NAMALWA (cell line): ENCODE measurements at regions not wholly inside any gene's neighbourhood (a gene's known extent, or its start where the extent isn't known, plus 50 kb on each side); places are given as distances from the start of the nearest gene placed in this dataset.
A peak's percentile ranks its signal among the peaks of the same experiment; 100 is the strongest.
"Not testable (repeated sequence)": the region's sequence is repeated elsewhere in the genome, so short reads cannot be mapped to it uniquely, and the experiment has no call there.

Experiments used
- DNase-seq: peaks from one replicate; pipeline ENCODE4 v3.0.0-alpha.2; 2015; ENCODE audit warnings: low spot score

DNA sequence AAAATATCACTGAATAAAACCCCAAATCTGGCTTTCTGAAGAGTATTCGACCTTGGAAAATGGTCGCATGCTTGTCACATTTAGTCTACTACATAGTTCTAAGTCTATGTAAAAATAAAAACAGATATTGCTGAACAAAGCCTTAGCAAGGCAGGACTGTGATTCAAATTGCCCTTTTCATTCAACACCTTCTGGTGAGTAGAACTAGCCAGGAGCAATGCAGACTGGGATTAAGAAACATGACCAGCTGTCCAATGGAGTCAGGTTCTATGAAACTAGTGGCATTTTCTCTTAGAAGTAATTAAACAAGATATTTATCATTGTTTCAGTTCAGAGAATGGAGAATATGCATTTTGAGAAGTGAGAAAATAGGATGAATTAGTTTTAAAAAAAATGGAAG is 1260.5 kb upstream of the ACVR2A start:
- DNase-seq = no peak

GRCh38 chr2:146579147-146579930 is 1265.5 kb upstream of the ACVR2A start:
- DNase-seq = no peak

DNA sequence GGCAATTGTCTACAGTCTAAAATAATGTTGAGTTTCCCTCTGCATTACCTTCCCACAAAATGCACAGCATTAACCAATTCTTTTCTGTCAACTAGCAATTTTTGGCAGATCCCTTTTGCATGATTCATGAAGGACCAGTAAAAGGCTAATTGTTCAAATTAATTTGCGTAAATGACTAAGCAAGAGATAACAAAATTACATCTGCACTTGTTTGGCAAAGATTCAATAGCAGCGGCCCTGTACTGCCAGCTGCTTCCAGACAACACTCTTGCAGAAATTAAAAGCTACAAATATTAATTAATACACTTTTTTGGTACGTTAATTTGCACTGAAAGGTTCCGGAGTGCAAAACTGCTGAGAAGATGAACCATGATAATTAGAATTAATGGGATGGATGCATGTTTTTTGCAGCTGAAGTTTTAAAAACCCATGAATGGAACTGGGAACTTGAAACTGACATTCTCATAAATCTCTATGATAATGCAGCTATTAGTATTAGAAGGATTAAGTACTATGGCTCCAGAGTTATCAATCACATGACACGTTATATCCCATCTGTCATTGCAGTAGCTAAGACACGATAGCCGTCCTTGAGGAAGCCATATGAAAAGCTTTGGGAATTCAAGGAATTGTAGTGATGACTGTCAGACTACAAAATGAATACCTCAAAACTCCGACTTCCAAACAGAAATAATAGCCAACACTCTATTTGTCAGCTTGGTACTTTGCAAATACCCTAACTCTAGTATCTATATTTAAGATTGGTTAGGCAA is 1268.3 kb upstream of the ACVR2A start:
- no peak for DNase-seq

- no peak for DNase-seq
Observed at GRCh38 chr2:146572598-146572997, 1272.2 kb upstream of the ACVR2A start.

DNA sequence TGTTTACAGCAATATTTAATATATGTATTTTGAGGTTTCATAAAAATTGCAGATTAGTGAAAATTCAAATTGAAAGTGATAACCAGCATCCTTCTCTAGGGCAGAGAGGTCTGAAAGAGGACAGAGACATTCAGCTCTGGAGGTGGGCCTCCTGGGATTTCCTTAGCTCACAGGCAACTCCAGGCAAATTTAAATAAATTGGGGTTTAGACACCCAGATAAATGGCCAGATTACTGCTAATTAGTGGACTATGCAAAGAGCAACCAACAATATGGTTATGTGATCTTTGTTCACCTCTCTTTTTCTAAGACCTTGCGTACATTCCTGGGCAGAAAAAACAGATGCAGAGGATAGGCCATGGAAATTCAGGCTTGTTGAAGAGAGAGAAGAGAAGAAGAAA is 1282.8 kb upstream of the ACVR2A start:
- no peak for DNase-seq

DNA sequence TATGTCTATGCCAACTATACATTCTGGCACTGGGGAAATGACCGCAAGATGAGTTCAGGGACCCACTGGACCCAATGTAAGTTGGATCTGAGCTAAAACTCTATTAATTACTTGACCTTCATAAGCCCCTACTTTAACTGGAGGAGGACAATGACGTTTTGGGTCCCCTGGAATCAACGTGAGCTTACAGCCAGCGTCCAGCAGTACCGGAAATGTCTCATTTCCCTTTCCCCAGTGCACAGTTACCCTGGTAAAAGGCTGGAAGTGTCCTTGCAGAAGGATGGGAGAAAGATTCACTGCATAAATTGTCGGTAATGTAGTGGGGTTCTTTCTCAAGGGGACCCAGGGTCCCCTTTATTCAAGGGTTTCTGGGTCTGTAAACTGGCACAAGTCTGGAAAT is 1297.6 kb upstream of the ACVR2A start:
- no peak for DNase-seq

GRCh38 chr2:146544701-146545100 is 1300.1 kb upstream of the ACVR2A start:
- DNase-seq = no peak

DNA sequence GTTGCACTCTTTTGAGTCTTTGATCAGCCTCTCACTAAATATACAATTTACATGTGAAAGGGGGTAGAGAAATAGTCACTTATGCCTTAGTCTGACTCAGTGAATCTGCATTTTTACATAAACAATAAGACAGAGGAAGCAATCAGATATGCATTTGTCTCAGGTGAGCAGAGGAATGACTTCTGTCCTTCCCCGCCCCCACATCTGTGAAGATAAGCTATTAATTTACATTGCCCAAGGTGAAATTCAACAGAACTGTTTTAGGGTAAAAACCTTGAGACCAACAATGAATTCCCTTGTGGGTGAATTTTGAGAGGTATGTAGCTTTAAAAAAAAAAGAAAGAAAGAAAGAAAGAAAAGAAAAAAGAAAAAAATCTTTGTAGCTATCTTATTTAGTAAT is 1302.9 kb upstream of the ACVR2A start:
- DNase-seq = no peak

- DNase-seq = no peak
Observed at GRCh38 chr2:146540271-146540932, 1304.4 kb upstream of the ACVR2A start.

- DNase-seq = not testable (repeated sequence)
Observed at GRCh38 chr2:146539739-146540138, 1305.1 kb upstream of the ACVR2A start.

DNA sequence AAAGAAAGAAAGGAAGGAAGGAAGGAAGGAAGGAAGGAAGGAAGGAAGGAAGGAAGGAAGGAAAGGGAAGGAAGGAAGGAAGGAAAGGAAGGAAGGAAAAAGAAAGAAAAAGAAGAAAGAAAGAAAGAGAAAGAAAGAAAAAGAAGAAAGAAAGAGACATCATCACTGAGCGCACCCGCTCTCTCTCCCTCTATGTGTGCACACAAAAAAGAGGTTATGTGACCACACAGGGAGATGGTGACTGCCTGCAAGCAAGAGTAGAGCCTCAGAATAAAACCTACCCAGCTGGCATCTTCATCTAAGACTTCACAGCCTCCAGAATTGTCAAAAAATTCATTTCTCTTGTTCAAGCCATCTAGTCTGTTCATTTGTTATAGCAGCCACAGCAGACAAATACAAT is 1307.4 kb upstream of the ACVR2A start:
- DNase-seq = no peak

DNA sequence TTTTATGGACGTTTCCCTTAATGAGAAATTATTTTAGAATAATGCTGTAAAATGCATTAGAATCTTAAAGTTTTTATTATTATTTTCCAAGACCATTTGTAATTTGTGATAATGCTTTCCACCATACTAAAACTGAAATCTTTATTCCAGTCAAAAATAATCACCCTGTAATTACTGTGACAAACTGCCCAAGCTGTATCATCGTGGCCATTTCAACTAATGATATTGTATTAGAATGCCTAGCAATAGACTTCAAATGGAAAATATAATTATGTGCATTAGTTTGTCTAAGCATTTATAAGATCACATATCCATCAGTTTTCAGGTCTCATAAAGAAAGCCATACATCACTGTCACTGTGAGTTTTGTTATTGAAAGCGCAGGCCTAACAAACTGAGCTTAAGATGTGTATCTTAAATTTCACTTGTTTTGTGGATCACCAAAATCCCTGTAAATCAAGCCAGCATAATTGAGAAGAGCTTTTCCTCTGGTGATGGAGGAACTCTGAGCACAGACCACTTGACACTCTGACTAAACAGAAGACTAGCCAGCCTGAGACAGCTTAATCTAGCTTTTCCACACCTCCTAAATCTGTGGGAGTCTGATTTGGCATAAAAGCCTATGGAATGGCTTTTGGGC is 1312.2 kb upstream of the ACVR2A start:
- DNase-seq = no peak

- no peak for DNase-seq
Observed at GRCh38 chr2:146532009-146532408, 1312.8 kb upstream of the ACVR2A start.

GRCh38 chr2:146530886-146531285 is 1313.9 kb upstream of the ACVR2A start:
- DNase-seq = no peak

- no peak for DNase-seq
Observed at GRCh38 chr2:146527166-146527565, 1317.7 kb upstream of the ACVR2A start.

DNA sequence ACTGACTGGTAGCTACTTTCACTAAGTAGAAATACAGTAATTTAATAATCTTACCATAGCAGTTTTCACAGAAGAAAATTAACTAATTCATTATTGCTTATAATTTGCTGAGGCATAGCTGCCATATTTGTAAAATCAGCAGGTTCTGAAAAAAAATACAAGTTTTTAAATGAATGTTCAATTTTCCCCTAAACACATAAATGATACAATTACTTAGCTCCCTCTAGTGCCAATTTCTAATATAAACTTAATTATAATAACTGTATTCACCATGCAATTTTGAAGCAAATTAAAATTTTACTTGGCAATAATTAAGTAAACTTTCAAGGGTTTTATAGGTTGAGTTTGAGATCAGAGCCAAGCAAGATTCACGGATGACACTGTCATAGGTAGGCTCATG is 1321.6 kb upstream of the ACVR2A start:
- peak; percentile 36 for DNase-seq

DNA sequence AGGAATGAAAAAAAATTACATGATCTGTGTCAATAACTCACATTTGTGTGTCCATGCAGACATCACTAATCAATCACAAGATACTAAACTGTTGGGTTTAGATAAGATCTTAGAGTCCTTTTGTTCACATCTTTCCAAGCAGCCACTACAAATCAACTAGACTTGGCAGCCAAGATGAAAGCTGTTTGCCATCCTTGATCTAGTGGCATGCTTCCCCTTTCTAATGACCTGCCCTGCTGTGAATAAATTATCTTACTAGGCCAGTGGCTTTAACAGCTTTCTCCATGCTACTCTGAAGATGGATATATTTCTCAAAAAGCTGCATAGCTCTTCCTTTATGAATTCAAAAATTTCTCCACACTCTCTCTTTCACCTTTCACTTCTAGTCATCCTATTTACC is 1338.0 kb upstream of the ACVR2A start:
- DNase-seq = no peak

DNA sequence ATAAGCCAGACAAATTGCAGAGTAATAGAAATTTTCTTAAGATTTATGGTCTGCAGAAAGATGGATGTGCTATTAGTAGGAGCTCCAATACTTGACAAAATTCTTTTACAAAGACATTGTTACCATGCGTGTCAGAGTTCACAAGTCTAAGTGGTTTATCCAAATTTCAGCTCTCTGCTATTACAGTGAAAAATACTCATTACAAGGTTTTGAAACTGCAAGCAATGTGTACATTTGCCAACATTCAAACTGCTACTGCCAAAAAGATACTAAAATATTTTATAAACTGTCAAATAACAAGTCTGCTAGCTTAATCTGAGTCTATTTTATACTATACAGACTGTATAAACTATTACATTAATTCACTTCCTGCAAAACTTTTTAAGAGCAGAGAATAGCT is 1341.5 kb upstream of the ACVR2A start:
- DNase-seq = no peak

DNA sequence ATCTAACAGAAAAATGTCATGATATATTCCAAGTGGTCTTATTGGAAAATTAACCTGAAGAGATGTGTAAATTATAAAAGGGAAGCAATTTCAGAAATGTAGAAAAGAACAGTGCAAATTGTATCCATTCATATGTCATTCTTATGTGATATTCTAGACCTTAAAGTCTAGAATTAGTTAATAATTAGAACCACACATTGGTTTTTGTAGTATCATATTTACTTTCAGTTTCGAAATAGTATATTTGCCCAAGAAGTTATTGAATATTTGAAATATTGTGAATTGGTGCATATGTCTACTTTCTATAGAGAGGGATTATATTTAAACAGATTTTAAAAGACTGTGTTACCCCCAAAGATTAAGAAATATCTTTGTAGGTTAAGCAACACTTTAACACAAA is 1348.6 kb upstream of the ACVR2A start:
- no peak for DNase-seq

DNA sequence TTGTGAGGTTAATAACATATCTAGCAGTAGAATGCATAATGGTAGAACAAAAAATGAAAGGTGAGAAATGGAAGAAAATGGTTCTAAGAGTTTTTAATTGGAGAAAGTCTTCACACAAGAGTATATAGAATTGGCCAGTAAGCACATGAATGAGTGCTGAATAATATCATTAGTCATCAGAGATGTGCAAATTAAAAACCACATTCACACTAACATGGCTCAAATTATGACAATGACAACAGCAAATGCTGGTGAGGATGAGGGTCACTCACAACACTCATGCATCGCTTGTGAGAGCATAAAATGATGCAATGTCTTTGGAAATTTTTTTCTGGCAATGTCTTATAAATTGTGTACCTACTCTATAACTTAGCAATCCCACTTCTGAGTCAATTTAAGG is 1355.4 kb upstream of the ACVR2A start:
- no peak for DNase-seq

- DNase-seq = no peak
Observed at GRCh38 chr2:146481629-146482028, 1363.2 kb upstream of the ACVR2A start.

GRCh38 chr2:146477383-146477782 is 1367.4 kb upstream of the ACVR2A start:
- DNase-seq = no peak

DNA sequence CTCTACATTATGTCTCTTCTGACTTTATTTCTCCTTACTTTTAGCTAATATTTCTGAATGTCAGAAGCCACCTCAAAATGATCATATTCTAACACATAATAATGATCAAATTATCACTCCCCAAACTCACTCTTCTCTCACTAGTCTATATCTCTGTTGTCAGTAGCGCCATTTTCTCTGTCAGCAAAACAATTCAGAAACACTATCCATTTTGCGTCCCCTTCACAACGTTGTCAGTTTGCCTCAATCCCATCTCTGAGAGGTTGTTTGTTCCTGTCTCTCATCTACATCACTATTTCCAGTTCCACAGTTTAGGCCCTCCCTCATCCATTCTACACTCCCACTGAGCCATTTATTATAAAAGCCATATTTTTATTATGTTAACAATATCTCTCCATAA is 1376.3 kb upstream of the ACVR2A start:
- no peak for DNase-seq
